ENCODE measurements at regions not wholly inside any gene's neighbourhood (a gene's known extent, or its start where the extent isn't known, plus 50 kb on each side); places are given as distances from the start of the nearest gene placed in this dataset.
A peak's percentile ranks its signal among the peaks of the same experiment; 100 is the strongest.

DNA sequence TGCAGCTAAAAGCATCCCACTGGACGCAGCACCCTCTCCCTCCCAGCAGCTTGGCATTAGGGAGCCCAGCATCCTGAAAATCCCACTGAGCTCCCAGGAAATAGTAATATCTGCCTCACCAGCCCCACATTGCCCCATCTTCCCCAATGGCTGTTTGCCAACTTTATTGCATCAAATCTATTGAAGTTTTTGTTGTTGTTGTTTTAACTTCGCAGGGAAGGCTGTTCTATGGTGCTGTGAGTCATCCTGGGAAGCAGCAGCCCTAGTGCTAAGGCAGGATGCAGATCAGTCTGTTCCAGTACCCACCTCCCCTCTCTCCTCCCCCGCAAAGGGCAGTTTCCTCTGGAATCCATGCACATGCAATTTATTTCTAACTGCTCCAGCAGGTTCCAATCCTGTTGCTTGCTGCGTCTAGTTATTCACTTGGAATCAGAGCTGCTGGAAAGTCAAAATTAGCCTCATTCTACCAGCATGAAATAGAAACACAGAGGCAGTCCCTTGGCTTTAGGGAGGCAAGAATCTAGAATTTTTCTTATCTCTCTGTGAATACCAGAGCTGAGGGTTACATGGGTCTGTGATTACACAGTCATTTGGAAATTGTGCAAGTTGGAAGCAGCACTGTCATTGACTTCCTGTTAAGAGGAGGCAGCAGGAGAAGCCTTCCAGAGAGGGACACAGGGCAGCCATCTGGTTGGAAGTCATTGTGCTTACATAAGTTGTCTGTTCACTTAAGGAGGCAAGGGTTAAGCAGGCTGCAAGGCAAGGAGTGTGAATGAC, 115.9 kb upstream of the CACUL1 start:
- Histone ChIP-seq H3K9me3 (no peaks in the 10 kb centered on the region), H3K4me1 (peaks cover 32% of the 10 kb centered on the region), H3K27ac (peak overlapping the region; percentile 59 to 63; a peak in 4 of 6 replicates), H3K4me3 (no peak overlapping the region), H3K4me2 (peak overlapping the region; percentile 63)
- DNase-seq (ENCODE audit: low read depth in 1 of 2, low spot score in 1 of 2), result peak; percentile 36 to 52
- TF ChIP-seq RCOR1 (IDR thresholded peaks at IDR 0.05; ENCODE audit: low read depth, low read length) (no peak), JUN (IDR thresholded peaks at IDR 0.05) (peak in 1 of 2 experiments; percentile 28; a peak in 1 of 5 replicates), CEBPB (IDR thresholded peaks at IDR 0.05) (peak; percentile 19 to 51; a peak in 2 of 4 replicates), FOSL2 (IDR thresholded peaks at IDR 0.05) (no peak), FOSL2 (CRISPR knock-in tag; IDR thresholded peaks at IDR 0.05) (peak; percentile 56), SMC3 (IDR thresholded peaks at IDR 0.05) (no peak)
- TF ChIP-seq, protein P1, sequence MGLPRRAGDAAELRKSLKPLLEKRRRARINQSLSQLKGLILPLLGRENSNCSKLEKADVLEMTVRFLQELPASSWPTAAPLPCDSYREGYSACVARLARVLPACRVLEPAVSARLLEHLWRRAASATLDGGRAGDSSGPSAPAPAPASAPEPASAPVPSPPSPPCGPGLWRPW (IDR thresholded peaks at IDR 0.05), result 0 out of 2 replicates have a peak, but pooled peaks have one; percentile 16
- 35% methylated on average over 4 of the region's 4 CpGs for WGBS (ENCODE audit: missing lambda C conversion rate)
- POLR2A ChIA-PET, result no interaction called here
- CTCF ChIA-PET, result interaction anchor here (2.0 kb wide), 1 partner anchor 10 kb away, joined by 5 read pairs; no protein-coding TSS in a partner anchor
- peak; percentile 80 to 86 for ATAC-seq
- FAIRE-seq, result no peak

DNA sequence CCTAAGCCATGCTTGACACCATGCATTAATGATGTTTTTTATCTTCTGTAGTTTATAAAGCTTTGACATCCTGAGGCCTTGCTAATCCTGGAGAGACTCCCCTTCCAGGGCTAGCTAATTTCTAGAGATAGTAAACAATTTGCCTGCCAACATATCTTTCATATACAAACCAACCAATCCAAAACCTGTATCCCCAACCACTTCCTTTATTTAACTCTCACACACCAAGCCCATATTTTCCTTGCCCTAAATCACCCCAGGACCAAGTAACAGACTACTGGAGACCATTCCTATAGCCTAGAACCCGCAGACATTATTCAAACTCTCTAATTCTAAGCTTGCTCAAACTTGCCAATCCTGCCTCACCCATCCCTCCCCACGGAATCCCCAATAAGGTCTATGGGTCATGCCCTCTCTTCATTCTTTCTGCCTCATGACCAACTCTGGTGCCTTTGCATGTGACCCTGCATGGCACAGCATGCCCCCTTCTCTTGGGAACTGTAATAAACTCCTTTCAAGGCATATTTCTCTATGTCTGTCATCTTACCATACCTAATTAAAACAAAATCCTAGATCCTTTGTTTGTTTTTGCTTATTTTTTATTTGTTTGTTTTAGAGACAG, 116.6 kb upstream of the CACUL1 start:
- 57% methylated on average over 2 of the region's 2 CpGs for WGBS (ENCODE audit: missing lambda C conversion rate)
- DNase-seq (ENCODE audit: low read depth in 1 of 2, low spot score in 1 of 2) (no peak), FAIRE-seq (no peak), ATAC-seq (no peak)
- ChIA-PET CTCF (interaction anchor here (0.7 to 2.0 kb wide), 2 partner anchors 10 to 1734 kb away, joined by 3 to 5 read pairs; no protein-coding TSS in a partner anchor), POLR2A (no interaction called here)
- Histone ChIP-seq H3K27ac (peak overlapping the region; percentile 58 to 59; a peak in 4 of 6 replicates), H3K9me3 (peaks cover 5% of the 10 kb centered on the region; the same call in 2 of the 3 replicates), H3K4me2 (peak overlapping the region; percentile 63), H3K4me1 (peaks cover 32% of the 10 kb centered on the region), H3K4me3 (no peak overlapping the region)
- TF ChIP-seq RFX5 (IDR thresholded peaks at IDR 0.05) (no peak), NR3C1 (IDR thresholded peaks at IDR 0.05) (no peak), HOXB13 (CRISPR knock-in tag; IDR thresholded peaks at IDR 0.05; ENCODE audit: low read depth) (no peak), NPAS2 (CRISPR knock-in tag; IDR thresholded peaks at IDR 0.05; ENCODE audit: borderline replicate concordance) (no peak), MAFK (IDR thresholded peaks at IDR 0.05; ENCODE audit: partially characterized antibody) (no peak)
- TF ChIP-seq, protein P2, sequence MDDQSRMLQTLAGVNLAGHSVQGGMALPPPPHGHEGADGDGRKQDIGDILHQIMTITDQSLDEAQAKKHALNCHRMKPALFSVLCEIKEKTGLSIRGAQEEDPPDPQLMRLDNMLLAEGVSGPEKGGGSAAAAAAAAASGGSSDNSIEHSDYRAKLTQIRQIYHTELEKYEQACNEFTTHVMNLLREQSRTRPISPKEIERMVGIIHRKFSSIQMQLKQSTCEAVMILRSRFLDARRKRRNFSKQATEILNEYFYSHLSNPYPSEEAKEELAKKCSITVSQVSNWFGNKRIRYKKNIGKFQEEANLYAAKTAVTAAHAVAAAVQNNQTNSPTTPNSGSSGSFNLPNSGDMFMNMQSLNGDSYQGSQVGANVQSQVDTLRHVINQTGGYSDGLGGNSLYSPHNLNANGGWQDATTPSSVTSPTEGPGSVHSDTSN (IDR thresholded peaks at IDR 0.05), result no peak

DNA sequence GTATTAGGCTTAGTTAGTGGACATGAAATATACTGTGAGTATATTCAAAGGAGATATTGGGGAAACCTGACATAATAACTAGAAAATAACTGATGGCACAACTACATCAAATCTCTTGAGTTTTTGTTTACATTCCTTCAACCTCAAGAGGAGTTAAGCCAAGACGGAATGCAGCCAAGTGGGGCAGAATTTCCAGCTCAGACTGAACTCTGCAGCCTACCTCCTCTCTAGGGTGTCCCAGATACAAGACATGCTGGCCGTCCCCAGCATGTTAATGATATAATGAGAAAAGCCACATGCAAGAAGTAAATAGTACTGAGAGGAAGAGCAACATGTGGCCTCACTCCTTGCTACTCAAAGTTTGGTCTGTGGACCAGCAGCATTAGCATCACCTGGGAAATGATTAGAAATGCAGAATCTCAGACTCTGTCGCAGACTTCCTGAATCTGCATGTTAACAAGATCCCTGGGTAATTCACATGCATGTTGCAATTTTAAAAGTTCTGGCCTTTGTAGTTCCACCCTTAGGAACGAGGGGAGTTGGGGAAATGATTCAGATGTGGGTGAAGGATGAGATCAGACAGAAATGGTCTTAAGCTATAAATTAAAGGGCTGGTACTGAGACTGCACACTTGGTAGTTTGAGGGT, 118.4 kb upstream of the CACUL1 start:
- POLR2A ChIA-PET, result no interaction called here
- no peak overlapping the region for H3K4me3 ChIP-seq
- DNase-seq (ENCODE audit: low read depth in 1 of 2, low spot score in 1 of 2) (no peak), ATAC-seq (no peak), FAIRE-seq (no peak)
- 47% methylated on average over 4 of the region's 4 CpGs for WGBS (ENCODE audit: missing lambda C conversion rate)
- CTCF ChIA-PET, result no interaction called here
- H3K9me3 ChIP-seq, result peaks cover 13% of the 10 kb centered on the region
- peaks cover 32% of the 10 kb centered on the region for H3K4me1 ChIP-seq
- H3K4me2 ChIP-seq, result peak overlapping the region; percentile 32
- H3K27ac ChIP-seq, result no peak overlapping the region
- TF ChIP-seq RFX5 (IDR thresholded peaks at IDR 0.05) (no peak), CBX8 (IDR thresholded peaks at IDR 0.05) (no peak), KDM5A (IDR thresholded peaks at IDR 0.05) (no peak), RAD21 (conservative IDR thresholded peaks at IDR 0.05 in 1 of 2, IDR thresholded peaks at IDR 0.05 in 1 of 2) (no peak), JUN (IDR thresholded peaks at IDR 0.05) (no peak), KDM1A (IDR thresholded peaks at IDR 0.05; ENCODE audit: low read depth) (no peak), ZFP36 (IDR thresholded peaks at IDR 0.05; ENCODE audit: borderline replicate concordance, partially characterized antibody) (no peak), MAFK (IDR thresholded peaks at IDR 0.05; ENCODE audit: partially characterized antibody) (no peak), ZSCAN20 (CRISPR knock-in tag; IDR thresholded peaks at IDR 0.05) (no peak)
- TF ChIP-seq, protein P3, sequence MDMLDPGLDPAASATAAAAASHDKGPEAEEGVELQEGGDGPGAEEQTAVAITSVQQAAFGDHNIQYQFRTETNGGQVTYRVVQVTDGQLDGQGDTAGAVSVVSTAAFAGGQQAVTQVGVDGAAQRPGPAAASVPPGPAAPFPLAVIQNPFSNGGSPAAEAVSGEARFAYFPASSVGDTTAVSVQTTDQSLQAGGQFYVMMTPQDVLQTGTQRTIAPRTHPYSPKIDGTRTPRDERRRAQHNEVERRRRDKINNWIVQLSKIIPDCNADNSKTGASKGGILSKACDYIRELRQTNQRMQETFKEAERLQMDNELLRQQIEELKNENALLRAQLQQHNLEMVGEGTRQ (IDR thresholded peaks at IDR 0.05), result no peak
- TF ChIP-seq, protein P4, sequence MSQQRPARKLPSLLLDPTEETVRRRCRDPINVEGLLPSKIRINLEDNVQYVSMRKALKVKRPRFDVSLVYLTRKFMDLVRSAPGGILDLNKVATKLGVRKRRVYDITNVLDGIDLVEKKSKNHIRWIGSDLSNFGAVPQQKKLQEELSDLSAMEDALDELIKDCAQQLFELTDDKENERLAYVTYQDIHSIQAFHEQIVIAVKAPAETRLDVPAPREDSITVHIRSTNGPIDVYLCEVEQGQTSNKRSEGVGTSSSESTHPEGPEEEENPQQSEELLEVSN (IDR thresholded peaks at IDR 0.05; ENCODE audit: borderline replicate concordance, low read depth), result no peak
- TF ChIP-seq, protein P5, sequence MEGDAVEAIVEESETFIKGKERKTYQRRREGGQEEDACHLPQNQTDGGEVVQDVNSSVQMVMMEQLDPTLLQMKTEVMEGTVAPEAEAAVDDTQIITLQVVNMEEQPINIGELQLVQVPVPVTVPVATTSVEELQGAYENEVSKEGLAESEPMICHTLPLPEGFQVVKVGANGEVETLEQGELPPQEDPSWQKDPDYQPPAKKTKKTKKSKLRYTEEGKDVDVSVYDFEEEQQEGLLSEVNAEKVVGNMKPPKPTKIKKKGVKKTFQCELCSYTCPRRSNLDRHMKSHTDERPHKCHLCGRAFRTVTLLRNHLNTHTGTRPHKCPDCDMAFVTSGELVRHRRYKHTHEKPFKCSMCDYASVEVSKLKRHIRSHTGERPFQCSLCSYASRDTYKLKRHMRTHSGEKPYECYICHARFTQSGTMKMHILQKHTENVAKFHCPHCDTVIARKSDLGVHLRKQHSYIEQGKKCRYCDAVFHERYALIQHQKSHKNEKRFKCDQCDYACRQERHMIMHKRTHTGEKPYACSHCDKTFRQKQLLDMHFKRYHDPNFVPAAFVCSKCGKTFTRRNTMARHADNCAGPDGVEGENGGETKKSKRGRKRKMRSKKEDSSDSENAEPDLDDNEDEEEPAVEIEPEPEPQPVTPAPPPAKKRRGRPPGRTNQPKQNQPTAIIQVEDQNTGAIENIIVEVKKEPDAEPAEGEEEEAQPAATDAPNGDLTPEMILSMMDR (IDR thresholded peaks at IDR 0.05), result no peak
- TF ChIP-seq, protein P2 (IDR thresholded peaks at IDR 0.05), result no peak
